Heart left ventricle (tissue), 13 donors: ENCODE measurements at regions not wholly inside any gene's neighbourhood (a gene's known extent, or its start where the extent isn't known, plus 50 kb on each side); places are given as distances from the start of the nearest gene placed in this dataset.

Experiments used
- CTCF ChIP-seq, 12 donors: fragments of 200-600 bp; sonication (generic) in 4 of 12; IDR thresholded peaks; one replicate each; pipeline versions ENCODE4 v1.5.0 to v1.8.0; 2018 to 2022; ENCODE audit warnings: antibody characterized with exemption in 12 of 12, mild to moderate bottlenecking in 5 of 12
- POLR2A ChIP-seq, 2 donors: fragments of 450-650 bp; IDR thresholded peaks; one replicate each; pipeline ENCODE4 v1.6.1; 2017; ENCODE audit warnings: antibody characterized with exemption in 2 of 2, mild to moderate bottlenecking in 2 of 2, moderate library complexity in 2 of 2
- donor health status: ischemic (EF 13 %, LVEDD 7.1; RV severe dilation, severe dysfunction).
- donor health status: DM: no; HTN: yes; CAD: no.
- donor health status: DM: no; HTN: no; CAD: no.
- donor health status: ischemic (EF 25% LVEDD 6.9; RV normal size, moderate dysfunction).
- donor health status: ischemic (EF 25% LVEDD 5.7; RV mildly dilated, moderate dysfunction).
- donor health status: ischemic (EF 35%, LVEDD 5.7; RV mildly dilated, moderate dysfunction).
- donor health status: nonischemic (EF 11% LVEDD 7.7; RV severe dilation, severe dysfunction).
- donor health status: DM: yes; HTN: yes; CAD: no.
- donor health status: PGD.
- donor health status: ischemic (EF 29% LVEDD 5.4; RV normal size, mild dysfunction).
- donor health status: nonischemic (EF 23%, LVEDD 6.1; RV moderate dilation, normal function).

- TF ChIP-seq CTCF (IDR thresholded peaks at IDR 0.05) (no peak), POLR2A (IDR thresholded peaks at IDR 0.05) (no peak)
These were observed 732.4 kb upstream of the BCHE start for GRCh38 chr3:166569589-166569988.
